B cell (primary cell): ENCODE measurements at regions not wholly inside any gene's neighbourhood (a gene's known extent, or its start where the extent isn't known, plus 50 kb on each side); places are given as distances from the start of the nearest gene placed in this dataset.

ENCODE experiments used
- ATAC-seq: fragments of 200-7000 bp; cut with Tn5 transposase; one replicate; pipeline ENCODE4 v1.10.0; 2021; ENCODE audit warnings: low read depth, mild to moderate bottlenecking, moderate number of reproducible peaks, moderate library complexity
- CTCF ChIA-PET: fragments of 350-600 bp; sonication (Branson Sonifier 250); formaldehyde crosslinking; loops from one replicate; lab custom pipeline; 2021; ENCODE audit warnings: antibody characterized with exemption, inconsistent platforms; lab: Charles Lee
- POLR2A ChIA-PET: fragments of 350-600 bp; sonication (Branson Sonifier 250); formaldehyde crosslinking; loops from one replicate; lab custom pipeline; 2021; ENCODE audit warnings: antibody characterized with exemption; lab: Charles Lee
- DNase-seq: peaks from one replicate; pipeline ENCODE4 v3.0.0; 2013
- H2AFZ ChIP-seq: 2 replicates; pipeline ENCODE4 v1.6.1; 2012; ENCODE audit warnings: mild to moderate bottlenecking, low read depth, low read length; ENCODE audit not compliant: insufficient read depth, poor library complexity, severe bottlenecking
- H3K27ac ChIP-seq, 2 donors: 1 replicate in 1 of 2; 2 replicates in 1 of 2; pipeline ENCODE4 v1.5.1; 2012 to 2013; ENCODE audit warnings: low read length in 2 of 2, mild to moderate bottlenecking in 2 of 2, moderate library complexity in 1 of 2
- H3K27me3 ChIP-seq, 4 experiments: fragments of 200-600 bp in 1 of 4; sonication (generic) in 1 of 4; replicated peaks in 1 of 4; 1 replicate in 2 of 4; 2 replicates in 2 of 4; pipeline versions ENCODE4 v1.6.1 to v1.7.0; 2013 to 2016; ENCODE audit warnings: low read length in 3 of 4, mild to moderate bottlenecking in 2 of 4, mixed read lengths in 1 of 4, moderate library complexity in 1 of 4; ENCODE audit not compliant: insufficient read depth in 4 of 4, control insufficient read depth in 3 of 4; ENCODE audit errors: control extremely low read depth in 1 of 4
- H3K36me3 ChIP-seq, 2 experiments: replicated peaks in 1 of 2; 1 replicate in 1 of 2; 2 replicates in 1 of 2; pipeline versions ENCODE4 v1.6.1 to v1.7.1; 2013; ENCODE audit warnings: low read length in 1 of 2; ENCODE audit not compliant: insufficient read depth in 2 of 2, control insufficient read depth in 1 of 2; ENCODE audit errors: control extremely low read depth in 1 of 2, extremely low read depth in 1 of 2
- H3K4me1 ChIP-seq, 2 donors: fragments of 200-600 bp in 1 of 2; sonication (generic) in 1 of 2; 1 replicate in 1 of 2; 2 replicates in 1 of 2; pipeline versions ENCODE4 v1.5.1 to v1.6.1; 2013 to 2017; ENCODE audit warnings: low read length in 2 of 2; ENCODE audit not compliant: control insufficient read depth in 2 of 2, insufficient read depth in 2 of 2
- H3K4me2 ChIP-seq: replicated peaks from 2 replicates; pipeline ENCODE3; 2012; ENCODE audit warnings: mild to moderate bottlenecking, low read depth, low read length; ENCODE audit not compliant: poor library complexity, severe bottlenecking
- H3K4me3 ChIP-seq, 5 experiments: fragments of 200-600 bp in 1 of 5; sonication (generic) in 1 of 5; 1 replicate in 3 of 5; 2 replicates in 2 of 5; pipeline versions ENCODE4 v1.5.1 to v1.7.0; 2011 to 2016; ENCODE audit warnings: low read length in 4 of 5, mild to moderate bottlenecking in 4 of 5, low read depth in 2 of 5, control low read depth in 1 of 5, moderate library complexity in 1 of 5; ENCODE audit not compliant: insufficient read depth in 1 of 5; ENCODE audit errors: control extremely low read depth in 1 of 5, extremely low read depth in 1 of 5
- H3K79me2 ChIP-seq: fragments of 200-600 bp; sonication (generic); one replicate; pipeline ENCODE4 v1.6.0; 2016; ENCODE audit warnings: low read length; ENCODE audit not compliant: control insufficient read depth, insufficient read depth
- H3K9ac ChIP-seq: fragments of 200-600 bp; sonication (generic); 2 replicates; pipeline ENCODE4 v1.6.1; 2017; ENCODE audit warnings: mild to moderate bottlenecking, low read length, moderate library complexity
- H3K9me3 ChIP-seq, 3 donors: one replicate each; pipeline versions ENCODE4 v1.6.1 to v1.7.1; 2013; ENCODE audit warnings: low read length in 2 of 3; ENCODE audit not compliant: control insufficient read depth in 2 of 3, insufficient read depth in 1 of 3; ENCODE audit errors: control extremely low read depth in 1 of 3
- H4K20me1 ChIP-seq: 2 replicates; pipeline ENCODE4 v1.6.0; 2012; ENCODE audit warnings: mild to moderate bottlenecking, low read length; ENCODE audit not compliant: insufficient read depth, control insufficient read depth, poor library complexity, severe bottlenecking
- H3K27ac Mint-ChIP-seq: one replicate; pipeline ENCODE4 v1.8.0; 2021; ENCODE audit warnings: mixed read lengths
- H3K27me3 Mint-ChIP-seq: one replicate; pipeline ENCODE4 v1.8.0; 2021; ENCODE audit warnings: mixed read lengths
- H3K4me1 Mint-ChIP-seq: one replicate; pipeline ENCODE4 v1.8.0; 2021; ENCODE audit warnings: mixed read lengths
- H3K4me3 Mint-ChIP-seq: one replicate; pipeline ENCODE4 v1.8.0; 2021; ENCODE audit warnings: mixed read lengths
- H3K9me3 Mint-ChIP-seq: one replicate; pipeline ENCODE4 v1.8.0; 2022; ENCODE audit warnings: mixed read lengths; ENCODE audit not compliant: insufficient read depth
- CTCF ChIP-seq: fragments of 200-600 bp; IDR thresholded peaks from one replicate; pipeline ENCODE4 v1.8.0; 2022; ENCODE audit warnings: antibody characterized with exemption, mild to moderate bottlenecking
- EZH2 ChIP-seq: IDR thresholded peaks from 2 replicates; pipeline ENCODE4 v1.6.1; 2012; ENCODE audit warnings: borderline replicate concordance, low read depth, mild to moderate bottlenecking, moderate library complexity, low read length; ENCODE audit not compliant: insufficient read depth, poor library complexity, severe bottlenecking
- WGBS: methylation state at CpG from one replicate; pipeline ENCODE4 v1.1.5; 2013; ENCODE audit warnings: missing lambda C conversion rate; ENCODE audit not compliant: insufficient coverage; 5-methylcytosine and 5-hydroxymethylcytosine counted together
- intact Hi-C: fragments of 100-400 bp; cut with micrococcal nuclease; formaldehyde crosslinking; loops from one replicate; pipeline ENCODE4 v1.10.0; 2022

GRCh38 chr16:87054154-87054553 is 263.0 kb downstream of the C16orf95 start:
- Histone ChIP-seq H3K27ac (no peak overlapping the region), H3K4me1 (no peaks in the 10 kb centered on the region), H3K27me3 (peaks cover 0 to 20% (median 8%) of the 10 kb centered on the region in 4 experiments), H4K20me1 (no peaks in the 10 kb centered on the region), H3K36me3 (no peaks in the 10 kb centered on the region), H3K9ac (no peak overlapping the region), H3K4me3 (no peak overlapping the region), H3K79me2 (no peaks in the 10 kb centered on the region), H3K4me2 (no peak overlapping the region), H2AFZ (no peak overlapping the region), H3K9me3 (peaks cover 0 to 34% (median 4%) of the 10 kb centered on the region in 3 donors)
- H3K9me3 Mint-ChIP-seq: no peaks in the 10 kb centered on the region
- no peaks in the 10 kb centered on the region for H3K4me1 Mint-ChIP-seq
- no peak for ATAC-seq
- POLR2A ChIA-PET: no interaction called here
- WGBS: 94% methylated on average over 3 of the region's 5 CpGs
- intact Hi-C loops: no loop called here
- H3K4me3 Mint-ChIP-seq: no peak overlapping the region
- TF ChIP-seq EZH2: no peak
- no peak for TF ChIP-seq CTCF
- H3K27ac Mint-ChIP-seq: no peak overlapping the region
- H3K27me3 Mint-ChIP-seq: peaks cover 18% of the 10 kb centered on the region
- CTCF ChIA-PET: interaction anchor here (1.7 kb wide), 1 partner anchor 8 kb away, joined by 5 read pairs; no protein-coding TSS in a partner anchor
- DNase-seq: no peak

GRCh38 chr16:87054856-87055255 is 262.3 kb downstream of the C16orf95 start:
- Histone ChIP-seq H3K79me2 (no peaks in the 10 kb centered on the region), H3K4me3 (no peak overlapping the region), H3K27me3 (peaks cover 0 to 21% (median 8%) of the 10 kb centered on the region in 4 experiments), H3K9ac (no peak overlapping the region), H3K27ac (no peak overlapping the region), H3K9me3 (peaks cover 0 to 34% (median 4%) of the 10 kb centered on the region in 3 donors), H3K36me3 (no peaks in the 10 kb centered on the region), H3K4me2 (no peak overlapping the region), H2AFZ (no peak overlapping the region), H3K4me1 (no peaks in the 10 kb centered on the region), H4K20me1 (no peaks in the 10 kb centered on the region)
- intact Hi-C loops: no loop called here
- Mint-ChIP-seq H3K4me1 (no peaks in the 10 kb centered on the region), H3K27ac (no peak overlapping the region), H3K4me3 (no peak overlapping the region), H3K27me3 (peaks cover 18% of the 10 kb centered on the region), H3K9me3 (no peaks in the 10 kb centered on the region)
- CTCF ChIA-PET: interaction anchor here (1.7 kb wide), 1 partner anchor 8 kb away, joined by 5 read pairs; no protein-coding TSS in a partner anchor
- WGBS: 89% methylated on average over 3 of the region's 4 CpGs
- POLR2A ChIA-PET: no interaction called here
- no peak for TF ChIP-seq CTCF
- no peak for TF ChIP-seq EZH2
- ATAC-seq (no peak), DNase-seq (no peak)
